ENCODE measurements at regions not wholly inside any gene's neighbourhood (a gene's known extent, or its start where the extent isn't known, plus 50 kb on each side); places are given as distances from the start of the nearest gene placed in this dataset.

DNA sequence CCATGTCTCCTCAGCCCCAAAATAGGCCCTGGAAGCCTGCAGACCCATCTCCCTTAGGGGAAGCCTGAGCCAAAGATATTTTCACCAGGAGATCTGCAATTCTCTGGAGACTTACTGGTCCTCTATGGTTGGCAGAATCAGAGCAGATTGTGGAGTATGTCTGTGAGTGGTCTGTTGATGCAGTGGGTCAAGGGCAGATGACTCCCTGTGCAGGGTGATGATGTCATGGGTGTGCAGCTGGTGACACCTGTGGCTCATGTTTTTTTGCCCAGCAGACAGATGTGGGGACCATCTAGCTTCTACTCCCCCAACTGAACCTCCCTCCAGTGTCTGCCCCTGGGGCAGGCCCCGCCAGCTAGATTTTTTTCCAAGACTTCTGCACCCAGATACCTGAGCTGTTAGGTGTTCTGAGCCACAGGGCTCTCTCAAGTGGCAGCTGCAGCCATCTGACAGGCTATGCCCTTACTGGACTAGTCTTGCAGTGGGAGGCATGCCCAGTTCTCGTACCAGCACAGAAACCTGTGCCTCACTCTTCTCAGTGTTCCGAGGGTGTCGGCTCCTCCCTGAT is 558.7 kb upstream of the LRRTM1 start:
- DNase-seq = no peak

DNA sequence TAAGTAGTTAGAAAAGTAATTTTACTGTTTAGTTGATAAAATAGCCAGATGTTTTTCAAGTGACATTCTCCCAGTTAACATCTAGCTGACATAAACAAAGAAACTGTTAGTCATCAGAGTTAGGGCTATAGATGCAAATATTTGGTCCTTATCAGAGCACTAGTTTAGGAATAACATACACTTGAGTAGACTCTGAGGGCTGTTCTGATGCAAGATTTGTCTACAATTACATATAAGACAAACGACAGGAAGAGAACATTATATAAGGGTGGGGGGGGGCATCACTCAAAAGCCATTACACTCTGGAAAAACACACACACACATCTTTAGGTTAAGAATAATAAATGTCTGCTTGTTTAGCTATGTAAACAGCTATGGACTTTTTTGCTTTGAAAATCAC is 554.4 kb upstream of the LRRTM1 start:
- DNase-seq = no peak

DNA sequence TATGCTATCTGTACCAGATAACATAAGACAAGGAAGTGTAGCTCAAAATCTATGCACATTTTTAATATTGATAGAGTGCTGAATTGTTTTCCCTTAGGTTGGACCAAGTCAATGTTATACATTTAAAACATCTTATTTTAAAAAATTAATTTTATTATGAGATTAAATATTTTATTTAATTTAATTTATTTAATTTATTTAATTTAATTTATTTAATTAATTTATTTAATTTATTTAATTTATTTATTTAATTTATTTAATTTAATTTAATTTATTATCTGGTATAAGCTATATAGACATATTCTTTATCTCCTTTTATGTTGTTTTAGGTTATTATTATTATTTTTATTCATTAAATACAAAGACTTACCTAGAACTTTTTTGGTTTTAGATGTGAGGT is 551.7 kb upstream of the LRRTM1 start:
- DNase-seq = no peak

DNA sequence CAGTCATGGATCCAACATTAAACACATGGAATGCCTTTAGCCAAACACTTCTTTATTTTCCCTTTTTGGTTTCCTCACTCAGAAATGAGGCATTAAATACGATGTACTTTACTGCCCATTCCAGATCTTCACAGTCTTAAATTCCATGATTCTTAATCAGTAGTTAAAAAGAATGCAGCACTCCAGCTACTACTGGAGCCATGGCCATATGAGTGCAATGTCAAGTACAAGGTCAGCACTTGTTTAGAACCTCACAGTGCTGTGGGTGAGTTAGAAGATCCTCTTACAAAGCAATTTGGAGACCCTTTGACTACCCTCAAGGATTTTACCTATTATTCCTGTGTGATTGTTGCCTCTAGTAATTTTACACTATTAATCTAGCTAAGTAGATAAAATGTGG is 550.3 kb upstream of the LRRTM1 start:
- no peak for DNase-seq

DNA sequence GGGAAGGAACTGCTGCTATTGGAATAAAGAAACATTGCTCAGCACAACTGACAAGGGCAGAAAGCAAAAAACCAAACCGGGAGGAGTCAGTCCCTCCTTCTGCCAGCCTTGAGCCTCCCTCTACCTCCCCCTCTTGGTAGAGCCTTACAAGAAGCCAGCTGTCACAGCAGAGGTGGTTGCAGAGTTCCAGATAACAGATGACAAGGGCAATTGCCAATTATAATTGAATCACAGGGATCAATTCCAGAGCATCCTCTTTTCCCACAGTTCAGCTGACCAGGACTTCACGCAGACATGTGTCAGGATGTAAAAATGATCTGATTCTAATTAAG is 548.2 kb upstream of the LRRTM1 start:
- no peak for DNase-seq

DNA sequence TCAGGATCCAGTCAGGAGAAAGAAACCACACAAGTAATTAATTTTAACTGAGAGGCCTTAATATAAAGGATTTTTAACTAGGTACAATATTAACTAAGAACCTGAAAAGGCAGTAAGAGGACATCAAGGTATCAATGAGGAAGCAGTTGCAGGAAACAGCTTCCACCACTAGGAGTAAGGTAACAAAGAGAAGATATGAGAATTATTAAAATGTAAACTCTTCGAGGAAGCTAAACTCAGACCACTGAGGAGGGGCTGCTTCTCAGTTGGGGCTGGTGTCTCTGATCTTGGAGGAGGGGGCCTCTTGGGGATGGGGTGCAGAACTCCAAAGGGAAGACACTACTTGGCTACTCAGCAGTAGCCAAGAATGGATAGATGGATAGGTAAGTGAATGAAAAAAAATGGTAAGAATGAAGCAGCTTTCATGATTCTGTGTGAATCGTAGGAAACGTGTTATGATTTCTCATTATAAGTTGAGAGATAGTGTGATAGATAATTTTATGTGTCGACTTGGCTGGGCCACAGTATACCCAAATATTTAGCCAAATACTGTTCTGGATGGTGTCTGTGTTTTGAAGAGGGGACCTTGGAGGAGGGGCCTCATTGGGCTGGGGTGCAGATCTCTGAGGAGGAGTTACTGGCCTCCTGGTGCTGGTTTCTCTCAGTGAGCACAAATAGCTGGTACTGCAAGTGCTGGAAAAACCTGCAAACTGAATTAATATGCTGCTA is 547.7 kb upstream of the LRRTM1 start:
- no peak for DNase-seq

DNA sequence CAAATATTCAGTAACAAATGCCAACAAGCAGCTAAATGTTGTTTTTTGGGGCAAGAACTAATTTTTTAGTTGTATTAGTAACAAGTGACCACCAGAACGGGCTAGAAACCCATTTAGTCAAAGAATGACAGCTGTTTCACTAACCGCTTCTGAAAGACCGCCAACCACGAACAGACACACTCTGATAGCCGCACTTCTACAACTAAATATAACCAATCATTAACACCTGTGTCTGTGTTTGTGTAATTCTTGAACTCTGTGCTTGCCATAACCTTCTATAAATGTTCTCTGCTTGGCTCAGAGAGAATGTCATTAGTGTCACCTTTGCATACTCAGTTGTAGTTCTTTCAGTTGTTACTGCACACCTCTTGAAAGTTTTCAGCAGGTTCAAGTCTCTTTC is 526.3 kb upstream of the LRRTM1 start:
- DNase-seq = no peak

DNA sequence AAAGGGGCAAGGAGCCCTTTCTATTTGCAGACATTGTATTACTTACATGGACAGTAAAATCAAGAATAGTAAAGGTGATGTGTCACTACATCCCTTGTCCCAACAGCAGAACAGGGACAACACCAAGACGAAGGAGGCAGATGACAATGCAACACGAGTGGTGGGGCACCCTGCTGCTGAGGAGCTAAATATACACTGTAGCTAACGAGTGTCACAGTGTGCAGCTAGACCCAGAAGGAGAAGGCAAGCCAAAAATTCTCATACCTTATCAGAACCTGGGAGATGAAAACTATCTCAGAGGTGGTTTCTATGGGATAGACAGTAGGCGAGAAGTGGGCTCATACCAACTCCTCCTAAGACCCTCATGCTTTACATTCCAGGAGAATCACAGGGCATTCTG is 518.4 kb upstream of the LRRTM1 start:
- no peak for DNase-seq

DNA sequence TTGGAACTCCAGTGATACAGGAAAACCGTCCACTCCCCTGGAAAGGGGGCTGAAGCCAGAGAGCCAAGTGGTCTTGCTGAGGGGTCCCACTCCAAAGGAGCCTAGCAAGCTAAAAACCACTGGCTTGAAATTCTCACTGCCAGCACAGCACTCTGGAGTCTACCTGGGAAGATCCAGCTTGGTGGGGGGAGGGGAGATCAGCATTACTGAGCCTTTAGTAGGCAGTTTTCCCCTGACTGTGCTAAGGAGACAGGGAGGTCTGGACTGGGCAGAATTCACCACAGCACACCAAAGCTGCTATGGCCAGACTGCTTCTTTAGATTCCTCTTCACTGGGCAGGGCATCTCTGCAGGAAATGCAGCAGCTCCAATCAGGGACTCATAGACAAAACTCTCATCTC is 510.7 kb upstream of the LRRTM1 start:
- no peak for DNase-seq

DNA sequence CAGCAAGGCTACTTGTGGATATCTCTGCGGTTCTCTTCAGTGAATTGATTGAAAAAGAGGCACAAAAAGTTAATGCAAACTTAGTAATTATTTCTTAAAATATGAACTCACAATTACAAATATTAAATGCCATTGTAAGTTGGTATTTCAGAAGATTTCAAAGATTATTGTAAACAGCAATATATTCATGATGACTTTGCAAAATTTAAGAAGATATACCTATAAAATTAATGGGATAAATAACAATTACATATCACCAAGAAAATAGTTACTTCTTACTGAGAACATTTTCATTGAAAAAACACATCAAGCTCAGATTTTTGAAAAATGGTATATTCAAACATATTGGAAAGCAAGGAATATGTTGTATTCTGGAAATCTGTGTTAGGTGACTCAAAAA is 482.0 kb upstream of the LRRTM1 start:
- DNase-seq = no peak

DNA sequence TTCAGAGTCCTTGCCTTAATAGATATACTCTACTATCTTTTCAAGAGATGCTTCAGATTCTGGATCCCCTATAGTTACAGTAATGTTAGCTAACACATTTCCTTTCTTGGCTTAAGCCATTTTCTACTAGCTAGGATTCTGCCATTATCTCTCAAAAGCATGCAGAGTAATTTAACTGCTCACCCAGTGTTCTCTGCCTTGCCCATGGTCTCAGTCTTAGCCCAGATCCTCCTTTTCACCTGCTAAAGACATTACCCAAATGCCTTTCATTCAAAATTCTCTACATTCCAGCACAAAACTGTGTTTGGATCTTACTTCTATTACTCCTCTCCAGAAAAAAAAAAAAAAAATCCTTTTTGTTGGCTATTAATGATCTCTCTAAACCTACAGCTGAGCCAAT is 474.2 kb upstream of the LRRTM1 start:
- DNase-seq = no peak

DNA sequence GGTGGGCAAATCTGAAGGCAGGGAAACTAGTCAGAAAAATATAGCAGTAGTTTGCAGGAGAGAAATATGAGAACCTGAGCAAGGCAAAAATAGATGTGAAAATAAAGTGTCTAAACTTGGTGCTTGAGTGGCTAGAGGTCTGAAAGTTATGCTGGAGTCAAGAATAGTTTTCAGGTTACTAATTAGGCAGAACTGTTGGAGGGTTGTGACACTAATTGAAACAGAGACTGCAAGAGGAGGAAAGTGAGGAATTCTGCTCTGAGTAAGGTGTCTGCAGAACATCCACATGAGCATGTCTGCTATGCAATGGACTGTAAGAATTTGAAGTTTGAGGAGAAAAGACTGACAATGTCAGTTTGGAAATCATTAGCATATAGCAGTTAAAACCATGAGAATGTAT is 444.0 kb upstream of the LRRTM1 start:
- DNase-seq = no peak

DNA sequence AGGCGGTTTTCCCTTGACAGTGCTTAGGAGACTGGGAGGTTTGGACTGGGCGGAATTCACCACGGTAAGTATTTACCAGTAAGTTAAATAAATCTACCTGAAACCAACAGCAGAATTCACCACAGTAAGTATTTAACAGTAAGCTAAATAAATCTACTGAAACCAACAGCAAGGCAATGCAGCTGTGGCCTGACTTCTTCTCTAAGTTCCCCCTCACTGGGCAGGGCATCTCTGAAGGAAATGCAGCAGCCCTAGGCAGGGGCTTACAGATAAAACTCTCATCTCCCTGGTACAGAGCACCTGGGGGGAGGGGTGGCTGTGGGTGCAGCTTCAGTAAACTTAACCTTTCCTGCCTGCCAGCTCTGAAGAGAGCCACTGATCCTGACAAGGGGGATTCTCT is 432.5 kb upstream of the LRRTM1 start:
- DNase-seq = no peak

DNA sequence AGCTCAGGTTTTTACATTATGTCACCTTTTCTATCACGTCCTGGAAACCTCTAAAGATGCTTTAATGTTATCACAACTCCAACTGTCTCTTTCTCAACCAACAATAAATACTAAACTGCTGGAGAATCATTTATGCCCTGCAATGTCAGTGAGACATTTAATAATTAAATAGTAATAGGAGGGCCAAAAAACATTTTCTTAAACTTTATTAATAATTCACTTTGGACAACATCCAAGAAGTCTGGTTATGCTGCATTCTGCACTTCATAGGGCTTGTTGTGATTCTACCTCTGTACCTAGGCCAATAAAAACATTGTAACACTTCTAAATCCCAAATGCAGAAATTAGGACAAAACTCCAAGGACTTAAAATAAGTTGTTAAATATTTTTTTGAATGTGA is 420.4 kb upstream of the LRRTM1 start:
- no peak for DNase-seq

DNA sequence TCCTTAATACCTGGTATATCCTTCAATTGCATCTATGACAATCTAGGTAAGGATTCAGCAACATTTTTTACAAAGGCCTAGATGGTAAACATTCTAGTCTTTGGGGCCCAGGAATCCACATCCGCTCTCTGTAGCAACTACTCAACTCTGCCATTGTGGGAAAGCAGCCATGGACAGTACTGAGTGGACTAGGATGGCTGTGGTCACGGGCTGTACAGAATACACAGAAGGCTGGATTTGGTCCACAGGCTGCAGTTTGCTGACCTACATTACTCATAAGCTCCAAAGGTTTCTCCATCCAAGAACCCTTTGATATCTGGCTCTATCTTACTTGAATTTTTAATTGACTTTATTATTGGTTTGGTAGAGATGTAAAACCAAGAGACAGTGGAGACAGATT is 418.3 kb upstream of the LRRTM1 start:
- no peak for DNase-seq

DNA sequence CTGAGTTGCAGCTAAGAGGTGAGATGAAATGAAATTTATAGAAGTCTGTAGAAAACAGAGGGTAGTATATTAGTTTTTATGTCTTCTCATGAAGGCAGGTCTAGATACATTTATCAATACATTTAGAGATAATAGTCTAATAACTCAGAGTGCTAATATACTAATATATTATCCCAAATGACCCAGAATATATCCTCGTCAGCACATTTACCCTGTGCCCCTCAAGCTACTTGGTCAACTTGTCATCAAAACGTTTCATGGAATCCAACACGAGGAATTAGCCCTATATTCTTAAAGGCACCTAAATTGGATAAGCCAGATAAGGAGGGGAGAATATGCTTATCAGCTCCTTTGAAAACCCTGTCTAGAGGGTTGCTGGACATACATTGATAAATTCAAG is 415.1 kb upstream of the LRRTM1 start:
- DNase-seq = no peak

DNA sequence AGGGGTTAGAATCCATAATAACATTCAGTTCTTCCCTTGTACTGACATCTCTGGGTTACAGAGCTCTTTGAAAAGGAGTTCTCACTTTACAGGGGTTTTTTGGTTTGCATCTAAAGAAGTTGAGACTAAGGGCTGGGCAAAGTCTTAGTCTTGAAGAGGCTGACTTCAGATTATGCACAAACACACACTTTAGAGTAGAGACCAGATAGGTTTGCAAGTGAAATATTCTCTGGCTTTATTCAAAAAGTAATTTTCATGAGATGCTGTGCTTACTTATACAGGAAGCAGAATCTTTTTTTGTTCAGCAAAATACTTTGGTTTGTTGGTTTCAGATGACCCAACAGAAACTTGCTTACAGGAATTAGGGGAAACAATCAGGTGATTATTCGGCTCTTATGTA is 410.9 kb upstream of the LRRTM1 start:
- no peak for DNase-seq

DNA sequence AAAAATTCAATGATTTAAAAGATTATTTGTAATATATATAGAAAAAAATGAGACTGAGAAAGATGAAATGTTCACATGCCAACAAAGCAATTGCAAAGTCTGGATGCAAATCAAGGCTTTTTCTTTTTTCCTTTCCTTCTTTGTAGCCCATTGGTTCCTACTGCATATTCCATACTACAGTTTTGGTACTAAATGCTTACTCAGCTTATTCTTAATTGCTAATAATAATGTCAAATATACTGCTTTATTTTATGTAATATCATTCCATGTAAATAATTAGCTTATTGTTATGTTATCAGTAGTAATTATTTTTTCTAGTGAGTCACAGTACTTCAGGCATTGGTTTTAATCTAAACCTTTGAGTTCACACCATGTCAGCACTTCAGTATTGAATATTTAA is 407.4 kb upstream of the LRRTM1 start:
- DNase-seq = no peak

DNA sequence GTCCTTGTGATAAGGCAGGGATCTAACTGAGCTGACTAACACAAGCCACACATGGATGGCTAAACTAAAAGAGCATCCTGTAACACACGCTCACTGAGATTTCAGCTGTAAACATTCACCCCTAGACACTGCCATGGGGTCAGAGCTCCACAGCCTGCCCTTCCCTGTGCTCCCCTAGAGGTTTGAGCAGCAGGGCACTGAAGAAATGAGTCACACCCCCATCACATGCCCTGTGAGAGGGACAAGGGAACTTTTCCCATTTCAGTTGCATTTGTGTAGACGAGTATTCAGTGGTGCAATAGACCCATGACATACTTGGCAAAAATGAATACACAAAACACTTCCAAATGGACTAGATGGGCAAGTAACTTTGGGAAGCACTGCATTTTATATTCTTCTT is 402.4 kb upstream of the LRRTM1 start:
- no peak for DNase-seq

DNA sequence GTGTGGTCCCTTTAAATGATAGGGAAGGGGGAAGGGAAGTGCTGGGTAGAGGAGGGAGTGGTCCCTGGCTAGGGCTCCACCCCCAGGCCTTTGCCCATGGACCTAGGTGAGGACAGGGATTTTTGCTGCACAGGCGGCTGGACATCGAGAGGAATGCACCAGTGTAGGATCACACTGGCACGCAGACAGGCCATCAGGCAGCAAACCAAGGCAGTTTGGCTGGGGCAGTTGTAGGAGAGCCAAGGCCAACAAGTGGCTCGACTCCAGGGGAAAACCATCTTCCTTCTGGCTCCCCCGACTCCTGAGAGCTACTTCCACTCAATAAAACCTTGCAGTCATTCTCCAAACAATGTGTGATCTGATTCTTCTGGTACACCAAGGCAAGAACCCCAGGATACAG is 402.0 kb upstream of the LRRTM1 start:
- no peak for DNase-seq

DNA sequence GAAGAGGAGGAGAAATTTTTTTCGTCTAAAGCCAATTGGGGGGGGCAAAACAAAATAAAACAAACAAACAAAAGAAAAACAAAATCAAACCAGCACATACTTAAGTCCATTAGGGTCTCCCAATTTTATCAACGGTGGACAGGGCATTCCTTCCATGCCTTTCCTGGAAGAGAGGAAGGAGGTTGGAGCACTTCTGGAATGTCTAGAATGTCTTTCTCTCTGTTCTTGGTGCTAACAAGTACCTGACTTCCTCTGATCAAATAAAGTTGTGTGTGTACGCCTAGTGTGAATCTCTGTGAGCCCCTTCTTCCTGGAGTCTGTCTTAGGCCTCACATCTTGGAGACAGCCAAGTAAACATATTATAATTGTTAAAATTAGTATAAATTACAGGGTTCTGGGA is 399.0 kb upstream of the LRRTM1 start:
- DNase-seq = no peak

DNA sequence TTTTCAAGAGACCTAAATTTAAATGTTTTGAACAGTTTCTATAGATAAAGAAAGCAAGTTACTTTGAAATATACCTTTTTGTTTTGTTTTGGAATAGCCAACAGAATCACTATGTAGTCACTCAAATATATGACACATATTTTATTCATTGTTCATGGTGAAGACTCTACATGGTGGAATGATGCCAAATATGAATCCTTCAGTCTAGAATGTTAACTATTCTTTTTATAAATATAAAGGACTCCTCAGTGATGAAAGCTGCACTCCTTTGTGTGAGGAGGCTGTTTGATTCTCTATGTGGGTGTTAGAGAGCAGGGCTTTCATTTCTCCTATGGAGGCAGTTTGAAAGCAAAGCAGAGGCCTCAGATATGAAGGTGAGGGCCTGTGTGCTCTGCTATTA is 396.4 kb upstream of the LRRTM1 start:
- DNase-seq = no peak

All from stimulated activated CD4-positive, alpha-beta T cell treated with anti-CD3 and anti-CD28 coated beads, Interleukin-2, amount 100 ng/mL, for 48 hours (primary cell).